Activated CD4-positive, CD25-positive, alpha-beta regulatory T cell (primary cell): ENCODE measurements at regions not wholly inside any gene's neighbourhood (a gene's known extent, or its start where the extent isn't known, plus 50 kb on each side); places are given as distances from the start of the nearest gene placed in this dataset.
"Not testable (repeated sequence)": the region's sequence is repeated elsewhere in the genome, so short reads cannot be mapped to it uniquely, and the experiment has no call there.

Source experiments
- DNase-seq, 4 experiments: peaks; one replicate each; lab custom pipeline; 2025; lab: John Stamatoyannopoulos, UW

GRCh38 chr3:187536185-187536584 is 134.0 kb downstream of the SST start:
- DNase-seq, result no peak

GRCh38 chr3:187533797-187534196 is 136.4 kb downstream of the SST start:
- no peak for DNase-seq

- DNase-seq, result no peak
Measured at GRCh38 chr3:187531831-187532230, 138.4 kb downstream of the SST start.

GRCh38 chr3:187522890-187523289 is 147.3 kb downstream of the SST start:
- DNase-seq, result no peak

GRCh38 chr3:187522293-187522692 is 147.9 kb downstream of the SST start:
- DNase-seq, result no peak

- no peak for DNase-seq
Measured at GRCh38 chr3:187521546-187521945, 148.6 kb downstream of the SST start.

GRCh38 chr3:187520027-187520945 is 149.9 kb downstream of the SST start:
- no peak for DNase-seq

- no peak for DNase-seq
Measured at GRCh38 chr3:187519428-187519890, 150.7 kb downstream of the SST start.

GRCh38 chr3:187518616-187519015 is 150.4 kb downstream of the RTP4 start:
- DNase-seq, result no peak

GRCh38 chr3:187518207-187518606 is 150.0 kb downstream of the RTP4 start:
- no peak for DNase-seq

- no peak for DNase-seq
Measured at GRCh38 chr3:187516446-187517185, 148.4 kb downstream of the RTP4 start.

GRCh38 chr3:187507905-187508304 is 139.7 kb downstream of the RTP4 start:
- DNase-seq, result no peak

GRCh38 chr3:187507266-187507665 is 139.1 kb downstream of the RTP4 start:
- DNase-seq, result no peak

- no peak for DNase-seq
Measured at GRCh38 chr3:187504435-187504834, 136.2 kb downstream of the RTP4 start.

GRCh38 chr3:187498211-187498724 is 130.1 kb downstream of the RTP4 start:
- DNase-seq, result no peak

- DNase-seq, result no peak
Measured at GRCh38 chr3:187497052-187497451, 128.9 kb downstream of the RTP4 start.

- DNase-seq, result not testable (repeated sequence)
Measured at GRCh38 chr3:187494056-187494455, 125.9 kb downstream of the RTP4 start.

- no peak for DNase-seq
Measured at GRCh38 chr3:187491371-187491770, 123.2 kb downstream of the RTP4 start.

GRCh38 chr3:187490366-187490765 is 122.2 kb downstream of the RTP4 start:
- DNase-seq, result no peak

GRCh38 chr3:187484547-187485295 is 116.5 kb downstream of the RTP4 start:
- no peak for DNase-seq

- no peak for DNase-seq
Measured at GRCh38 chr3:187481426-187481825, 113.2 kb downstream of the RTP4 start.

- DNase-seq, result not testable (repeated sequence)
Measured at GRCh38 chr3:187475613-187476012, 107.4 kb downstream of the RTP4 start.
